ENCODE measurements at regions not wholly inside any gene's neighbourhood (a gene's known extent, or its start where the extent isn't known, plus 50 kb on each side); places are given as distances from the start of the nearest gene placed in this dataset.

DNA sequence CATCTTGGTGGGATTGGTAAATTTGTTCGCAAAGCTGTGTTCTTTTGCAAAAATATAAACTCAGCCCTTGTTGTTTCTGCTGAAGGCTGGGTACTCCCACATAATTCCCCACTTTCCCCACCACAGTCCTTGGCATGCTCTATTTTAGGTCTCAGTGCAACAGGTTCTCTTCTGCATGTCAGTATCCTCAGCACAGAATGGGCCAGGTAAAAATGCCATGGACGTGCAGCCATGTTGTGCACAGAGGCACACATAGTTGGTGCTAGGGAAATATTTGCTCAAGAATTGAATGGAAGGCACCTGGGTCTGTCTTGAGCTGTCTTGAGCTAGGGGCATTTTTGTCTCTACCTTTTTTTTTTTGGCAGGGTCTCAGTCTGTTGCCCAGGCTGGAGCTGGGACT is 87.8 kb upstream of the LHX5 start:
- H3K27ac Mint-ChIP-seq: no peak overlapping the region
- no peak overlapping the region for H3K27ac ChIP-seq (ENCODE audit: low read depth, low read length)
- H3K36me3 ChIP-seq (ENCODE audit: insufficient read depth, low read length): no peaks in the 10 kb centered on the region
- no peaks in the 10 kb centered on the region for H3K27me3 ChIP-seq (ENCODE audit: insufficient read depth, low read length, poor library complexity, severe bottlenecking)
- no peak overlapping the region for H3K4me3 Mint-ChIP-seq
- no peaks in the 10 kb centered on the region for H3K4me1 Mint-ChIP-seq
- DNase-seq: no peak
- H3K4me1 ChIP-seq (ENCODE audit: insufficient read depth, low read length): no peaks in the 10 kb centered on the region
- H3K9me3 ChIP-seq (ENCODE audit: low read length): no peaks in the 10 kb centered on the region
- H3K27me3 Mint-ChIP-seq: peaks cover 17 to 25% of the 10 kb centered on the region in 2 donors
- CTCF ChIA-PET: no interaction called here
- POLR2A ChIA-PET: no interaction called here
- no peaks in the 10 kb centered on the region for H3K36me3 Mint-ChIP-seq
- H3K4me3 ChIP-seq (ENCODE audit: low read length): no peak overlapping the region
- H3K9me3 Mint-ChIP-seq: peaks cover 0 to 8% (median 0%) of the 10 kb centered on the region in 5 donors

DNA sequence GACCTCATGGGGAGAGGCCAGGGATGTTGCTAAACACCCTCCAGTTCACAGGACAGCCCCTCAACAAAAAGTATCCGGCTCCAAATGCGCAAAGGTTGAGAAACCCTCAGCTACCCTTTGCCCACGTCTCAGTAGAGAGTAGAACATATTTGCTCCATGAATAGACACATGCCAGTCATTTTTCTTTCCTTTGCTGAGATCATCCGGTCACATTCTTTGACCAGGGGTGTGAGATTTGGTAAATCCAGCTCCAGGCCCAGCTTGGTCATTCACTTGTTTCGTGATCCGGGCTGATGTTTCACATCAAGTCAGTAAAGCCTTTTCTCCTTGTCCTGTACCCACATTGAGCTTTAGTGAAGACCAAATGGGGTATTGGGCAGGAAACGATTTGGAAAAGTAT is 83.6 kb upstream of the LHX5 start:
- H3K27ac Mint-ChIP-seq: no peak overlapping the region
- Histone ChIP-seq H3K36me3 (ENCODE audit: insufficient read depth, low read length) (no peaks in the 10 kb centered on the region), H3K27me3 (ENCODE audit: insufficient read depth, low read length, poor library complexity, severe bottlenecking) (no peaks in the 10 kb centered on the region), H3K9me3 (ENCODE audit: low read length) (no peaks in the 10 kb centered on the region), H3K4me3 (ENCODE audit: low read length) (no peak overlapping the region), H3K27ac (ENCODE audit: low read depth, low read length) (no peak overlapping the region), H3K4me1 (ENCODE audit: insufficient read depth, low read length) (no peaks in the 10 kb centered on the region)
- H3K36me3 Mint-ChIP-seq: no peaks in the 10 kb centered on the region
- no peaks in the 10 kb centered on the region for H3K4me1 Mint-ChIP-seq
- ChIA-PET CTCF (no interaction called here), POLR2A (no interaction called here)
- H3K9me3 Mint-ChIP-seq: peaks cover 0 to 13% (median 0%) of the 10 kb centered on the region in 5 donors
- H3K4me3 Mint-ChIP-seq: no peak overlapping the region
- peaks cover 7 to 15% of the 10 kb centered on the region in 2 donors for H3K27me3 Mint-ChIP-seq
- DNase-seq: no peak

DNA sequence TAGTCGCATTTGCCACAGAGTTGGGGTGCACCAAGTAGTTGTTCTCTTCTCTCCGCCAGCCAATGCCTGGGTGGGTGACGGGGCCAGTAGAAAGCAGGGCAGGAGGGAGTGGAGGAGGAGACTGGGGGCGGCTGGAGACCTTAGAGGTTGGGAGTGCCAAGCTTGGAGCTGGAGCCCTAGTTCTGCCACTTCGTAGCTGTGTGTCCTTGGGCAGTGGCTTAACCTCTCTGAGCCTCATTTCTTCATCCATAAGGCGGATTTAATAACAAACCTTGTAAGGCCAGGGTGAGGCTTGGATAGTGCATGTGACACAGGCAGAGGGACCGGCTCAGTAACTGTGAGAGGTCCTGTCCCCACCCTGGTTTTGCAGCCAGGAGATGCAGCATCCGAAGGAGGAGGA is 81.1 kb upstream of the LHX5 start:
- no peak overlapping the region for H3K4me3 Mint-ChIP-seq
- no peak for DNase-seq
- Histone ChIP-seq H3K27me3 (ENCODE audit: insufficient read depth, low read length, poor library complexity, severe bottlenecking) (no peaks in the 10 kb centered on the region), H3K4me1 (ENCODE audit: insufficient read depth, low read length) (no peaks in the 10 kb centered on the region), H3K4me3 (ENCODE audit: low read length) (no peak overlapping the region), H3K9me3 (ENCODE audit: low read length) (no peaks in the 10 kb centered on the region), H3K27ac (ENCODE audit: low read depth, low read length) (no peak overlapping the region), H3K36me3 (ENCODE audit: insufficient read depth, low read length) (no peaks in the 10 kb centered on the region)
- ChIA-PET CTCF (no interaction called here), POLR2A (no interaction called here)
- no peaks in the 10 kb centered on the region for H3K36me3 Mint-ChIP-seq
- no peaks in the 10 kb centered on the region for H3K4me1 Mint-ChIP-seq
- H3K9me3 Mint-ChIP-seq: peaks cover 3 to 13% (median 8%) of the 10 kb centered on the region in 5 donors
- no peak overlapping the region for H3K27ac Mint-ChIP-seq
- H3K27me3 Mint-ChIP-seq: peaks cover 13 to 14% of the 10 kb centered on the region in 2 donors

DNA sequence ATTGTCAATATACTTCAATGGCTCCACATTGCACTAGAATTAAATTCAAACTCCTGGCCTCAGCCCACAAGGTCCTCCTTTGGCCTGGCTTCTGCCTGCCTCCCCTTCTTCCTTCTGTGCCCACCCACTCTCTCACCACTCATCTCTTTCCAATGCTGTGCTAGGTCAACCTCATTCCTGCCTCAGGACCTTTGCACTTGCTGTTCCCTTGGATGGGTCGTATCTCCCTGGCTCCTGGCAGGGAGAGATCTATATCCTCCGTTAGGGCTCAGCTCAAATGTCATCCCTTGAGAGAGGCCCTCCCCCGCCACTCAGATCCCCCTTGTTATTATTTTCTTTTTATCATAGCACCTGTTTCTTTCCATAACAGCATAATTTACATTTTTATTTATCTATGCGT is 79.9 kb upstream of the LHX5 start:
- no peak overlapping the region for H3K4me3 ChIP-seq (ENCODE audit: low read length)
- H3K9me3 ChIP-seq (ENCODE audit: low read length): no peaks in the 10 kb centered on the region
- H3K27me3 ChIP-seq (ENCODE audit: insufficient read depth, low read length, poor library complexity, severe bottlenecking): no peaks in the 10 kb centered on the region
- Mint-ChIP-seq H3K4me1 (no peaks in the 10 kb centered on the region), H3K36me3 (no peaks in the 10 kb centered on the region), H3K27ac (no peak overlapping the region), H3K9me3 (peaks cover 3 to 13% (median 8%) of the 10 kb centered on the region in 5 donors), H3K4me3 (no peak overlapping the region), H3K27me3 (peaks cover 12 to 24% of the 10 kb centered on the region in 2 donors)
- no peak overlapping the region for H3K27ac ChIP-seq (ENCODE audit: low read depth, low read length)
- POLR2A ChIA-PET: no interaction called here
- CTCF ChIA-PET: no interaction called here
- H3K36me3 ChIP-seq (ENCODE audit: insufficient read depth, low read length): no peaks in the 10 kb centered on the region
- no peak for DNase-seq
- H3K4me1 ChIP-seq (ENCODE audit: insufficient read depth, low read length): no peaks in the 10 kb centered on the region

DNA sequence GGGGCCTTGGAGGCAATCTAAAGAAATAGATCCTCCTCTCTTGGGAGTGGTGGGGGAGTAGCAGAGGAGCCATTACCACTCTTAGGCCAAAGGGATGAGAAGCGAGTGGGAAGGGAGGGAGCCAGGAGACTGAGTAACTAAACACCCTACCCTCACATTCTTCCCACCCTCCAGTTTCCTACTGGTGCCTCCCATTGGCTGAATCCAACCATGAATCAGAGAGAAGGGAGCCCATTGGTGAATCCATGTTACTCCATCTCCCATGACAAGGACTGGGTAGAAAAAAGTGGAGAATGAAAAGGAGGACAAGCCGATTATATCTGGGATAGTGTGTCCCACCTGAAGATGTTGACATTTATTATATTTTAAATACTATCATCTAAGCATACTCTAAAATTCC is 76.8 kb upstream of the LHX5 start:
- H3K27ac Mint-ChIP-seq: no peak overlapping the region
- H3K4me3 Mint-ChIP-seq: no peak overlapping the region

DNA sequence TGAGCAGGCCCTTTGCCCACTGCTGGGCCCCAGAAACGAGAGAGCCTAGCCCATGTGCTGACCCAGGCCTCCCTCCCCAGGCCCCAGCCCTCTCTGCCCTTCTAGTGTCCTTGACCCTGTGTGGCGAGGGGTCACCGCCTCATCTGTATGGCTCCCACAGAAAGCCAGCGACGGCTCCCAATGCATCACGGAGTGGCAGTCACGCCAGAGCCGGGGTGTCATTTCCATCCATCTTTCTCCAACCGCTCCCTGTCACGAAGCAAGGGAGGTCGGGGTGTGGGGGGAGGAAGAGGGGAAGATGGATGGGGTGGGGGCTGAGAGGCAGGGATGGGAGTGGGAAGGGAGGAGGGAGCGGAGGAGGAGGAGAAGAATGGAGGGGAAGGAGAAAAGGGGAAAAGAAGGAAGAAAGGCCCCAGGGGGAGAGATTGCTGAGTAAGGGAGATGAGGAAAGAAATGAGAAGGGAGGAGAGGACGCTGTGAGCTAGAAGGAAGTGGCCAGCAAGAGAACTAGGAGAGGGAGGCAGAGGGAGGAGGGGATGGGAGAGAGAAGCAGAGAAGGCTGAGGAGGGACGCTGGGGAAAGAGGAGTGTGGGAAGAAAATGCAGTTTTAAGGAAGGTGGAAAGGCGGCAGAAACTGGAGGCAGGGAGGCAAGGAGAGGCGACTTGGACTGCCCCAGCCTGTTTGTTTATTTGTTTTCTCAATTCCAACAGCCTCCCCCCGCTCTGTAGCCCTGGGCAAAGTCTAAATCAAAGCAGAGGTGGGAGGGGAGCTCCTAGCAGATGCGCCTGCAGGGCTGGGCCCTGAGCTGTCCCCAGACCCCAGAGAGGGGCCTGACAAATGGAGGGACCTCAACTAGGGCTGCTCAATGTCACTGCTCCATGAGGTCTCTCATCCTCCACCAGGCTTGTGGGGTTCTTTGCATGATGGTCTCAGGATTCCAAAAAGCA is 75.5 kb upstream of the LHX5 start:
- H3K27me3 Mint-ChIP-seq: peaks cover 4 to 21% of the 10 kb centered on the region in 2 donors
- H3K27ac ChIP-seq (ENCODE audit: low read depth, low read length): no peak overlapping the region
- no peaks in the 10 kb centered on the region for H3K4me1 Mint-ChIP-seq
- POLR2A ChIA-PET: no interaction called here
- no peaks in the 10 kb centered on the region for H3K27me3 ChIP-seq (ENCODE audit: insufficient read depth, low read length, poor library complexity, severe bottlenecking)
- DNase-seq: no peak
- H3K9me3 Mint-ChIP-seq: peaks cover 3 to 9% (median 7%) of the 10 kb centered on the region in 5 donors
- CTCF ChIA-PET: no interaction called here
- no peaks in the 10 kb centered on the region for H3K36me3 Mint-ChIP-seq
- no peak overlapping the region for H3K4me3 Mint-ChIP-seq
- H3K4me1 ChIP-seq (ENCODE audit: insufficient read depth, low read length): no peaks in the 10 kb centered on the region
- no peak overlapping the region for H3K27ac Mint-ChIP-seq
- no peaks in the 10 kb centered on the region for H3K36me3 ChIP-seq (ENCODE audit: insufficient read depth, low read length)
- H3K4me3 ChIP-seq (ENCODE audit: low read length): no peak overlapping the region
- no peaks in the 10 kb centered on the region for H3K9me3 ChIP-seq (ENCODE audit: low read length)

More for the DNA sequence above, 76.8 kb upstream of the LHX5 start:
- Mint-ChIP-seq H3K27me3 (peaks cover 4 to 24% of the 10 kb centered on the region in 2 donors), H3K4me1 (no peaks in the 10 kb centered on the region), H3K36me3 (no peaks in the 10 kb centered on the region), H3K9me3 (peaks cover 3 to 9% (median 8%) of the 10 kb centered on the region in 5 donors)
- Histone ChIP-seq H3K36me3 (ENCODE audit: insufficient read depth, low read length) (no peaks in the 10 kb centered on the region), H3K27me3 (ENCODE audit: insufficient read depth, low read length, poor library complexity, severe bottlenecking) (no peaks in the 10 kb centered on the region), H3K27ac (ENCODE audit: low read depth, low read length) (no peak overlapping the region), H3K4me1 (ENCODE audit: insufficient read depth, low read length) (no peaks in the 10 kb centered on the region), H3K4me3 (ENCODE audit: low read length) (no peak overlapping the region), H3K9me3 (ENCODE audit: low read length) (no peaks in the 10 kb centered on the region)
- CTCF ChIA-PET: no interaction called here
- no peak for DNase-seq
- POLR2A ChIA-PET: no interaction called here

DNA sequence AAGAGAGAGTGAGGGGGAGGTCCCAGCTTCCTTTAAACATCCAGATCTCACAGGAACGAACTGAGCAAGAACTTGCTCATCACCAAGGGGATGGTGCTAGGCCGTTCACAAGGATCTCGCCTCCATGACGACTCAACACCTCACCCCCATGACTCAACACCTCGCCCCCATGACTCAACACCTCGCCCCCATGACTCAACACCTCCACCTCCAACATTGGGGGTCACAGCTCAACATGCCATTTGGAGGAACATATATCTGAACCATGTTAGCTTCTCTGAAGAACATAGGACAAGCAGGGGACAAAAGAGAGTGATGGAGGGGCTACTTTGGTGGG is 66.0 kb upstream of the LHX5 start:
- no peaks in the 10 kb centered on the region for H3K4me1 ChIP-seq (ENCODE audit: insufficient read depth, low read length)
- no peak overlapping the region for H3K4me3 ChIP-seq (ENCODE audit: low read length)
- Mint-ChIP-seq H3K9me3 (peaks cover 5 to 8% (median 8%) of the 10 kb centered on the region in 5 donors), H3K4me1 (no peaks in the 10 kb centered on the region), H3K27ac (no peak overlapping the region), H3K4me3 (no peak overlapping the region), H3K27me3 (peaks cover 0 to 34% of the 10 kb centered on the region in 2 donors), H3K36me3 (peaks cover 0 to 3% (median 0%) of the 10 kb centered on the region in 3 donors)
- ChIA-PET CTCF (no interaction called here), POLR2A (no interaction called here)
- no peaks in the 10 kb centered on the region for H3K36me3 ChIP-seq (ENCODE audit: insufficient read depth, low read length)
- H3K27me3 ChIP-seq (ENCODE audit: insufficient read depth, low read length, poor library complexity, severe bottlenecking): no peaks in the 10 kb centered on the region
- no peak overlapping the region for H3K27ac ChIP-seq (ENCODE audit: low read depth, low read length)
- no peaks in the 10 kb centered on the region for H3K9me3 ChIP-seq (ENCODE audit: low read length)
- no peak for DNase-seq

DNA sequence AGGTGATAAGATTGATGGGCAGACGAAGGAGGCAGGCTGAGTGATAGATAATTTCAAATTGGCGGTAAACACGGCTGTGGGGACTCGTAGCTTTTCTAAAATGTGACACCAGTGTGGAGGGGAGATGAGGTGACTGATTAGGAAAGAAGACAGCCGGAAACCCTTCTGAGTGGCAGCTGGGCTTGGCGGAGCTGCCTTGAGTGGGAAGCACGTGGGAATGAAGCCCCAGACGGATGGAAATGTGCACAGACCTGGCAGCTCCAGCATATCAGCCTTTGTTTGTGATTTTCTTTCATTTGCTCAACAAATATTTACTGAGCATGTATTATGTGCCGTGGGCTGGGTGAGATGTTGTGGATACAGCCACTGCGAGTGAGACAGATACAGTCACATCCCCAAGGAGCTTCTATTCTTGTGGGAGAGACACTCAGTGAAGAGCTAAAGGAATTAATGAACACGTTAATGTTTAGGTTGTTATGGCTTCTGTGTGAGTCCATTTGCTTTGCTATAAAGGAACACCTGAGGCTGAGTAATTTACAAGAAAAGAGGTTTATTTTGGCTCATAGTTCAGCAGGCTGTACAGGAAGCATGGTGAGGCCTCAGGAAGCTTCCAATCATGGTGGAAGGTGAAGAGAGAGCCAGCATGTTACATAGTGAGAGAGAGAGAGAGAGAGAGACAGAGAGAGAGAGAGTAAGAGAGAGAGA is 65.5 kb upstream of the LHX5 start:
- H3K4me3 Mint-ChIP-seq: no peak overlapping the region
- Histone ChIP-seq H3K4me3 (ENCODE audit: low read length) (no peak overlapping the region), H3K27ac (ENCODE audit: low read depth, low read length) (no peak overlapping the region), H3K36me3 (ENCODE audit: insufficient read depth, low read length) (no peaks in the 10 kb centered on the region), H3K27me3 (ENCODE audit: insufficient read depth, low read length, poor library complexity, severe bottlenecking) (no peaks in the 10 kb centered on the region), H3K4me1 (ENCODE audit: insufficient read depth, low read length) (no peaks in the 10 kb centered on the region), H3K9me3 (ENCODE audit: low read length) (no peaks in the 10 kb centered on the region)
- H3K4me1 Mint-ChIP-seq: no peaks in the 10 kb centered on the region
- H3K36me3 Mint-ChIP-seq: peaks cover 0 to 3% (median 0%) of the 10 kb centered on the region in 3 donors
- no peak overlapping the region for H3K27ac Mint-ChIP-seq
- H3K9me3 Mint-ChIP-seq: peaks cover 5 to 8% (median 8%) of the 10 kb centered on the region in 5 donors
- CTCF ChIA-PET: no interaction called here
- peaks cover 0 to 34% of the 10 kb centered on the region in 2 donors for H3K27me3 Mint-ChIP-seq
- POLR2A ChIA-PET: no interaction called here
- no peak for DNase-seq

All from CD8-positive, alpha-beta memory T cell (primary cell).